ENCODE measurements at regions not wholly inside any gene's neighbourhood (a gene's known extent, or its start where the extent isn't known, plus 50 kb on each side); places are given as distances from the start of the nearest gene placed in this dataset.

DNA sequence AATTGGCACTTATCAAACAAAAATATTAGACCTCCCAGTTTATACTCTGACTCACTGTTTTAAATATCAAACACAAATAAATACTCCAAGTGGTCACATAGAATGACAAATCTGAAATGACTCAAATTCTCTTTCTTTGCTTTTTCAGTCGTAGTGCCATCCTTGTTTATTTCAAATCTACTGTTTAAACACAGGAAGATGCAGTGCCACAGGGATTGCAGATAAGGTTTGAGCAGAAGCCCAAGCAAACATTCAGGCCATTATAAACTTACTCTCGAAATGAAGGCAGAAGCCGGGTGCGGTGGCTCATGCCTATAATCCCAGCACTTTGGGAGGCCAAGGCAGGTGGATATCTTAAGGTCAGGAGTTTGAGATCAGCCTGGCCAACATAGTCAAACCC lies 255.4 kb upstream of the PLXNA2 start:
- TF ChIP-seq, protein P1, sequence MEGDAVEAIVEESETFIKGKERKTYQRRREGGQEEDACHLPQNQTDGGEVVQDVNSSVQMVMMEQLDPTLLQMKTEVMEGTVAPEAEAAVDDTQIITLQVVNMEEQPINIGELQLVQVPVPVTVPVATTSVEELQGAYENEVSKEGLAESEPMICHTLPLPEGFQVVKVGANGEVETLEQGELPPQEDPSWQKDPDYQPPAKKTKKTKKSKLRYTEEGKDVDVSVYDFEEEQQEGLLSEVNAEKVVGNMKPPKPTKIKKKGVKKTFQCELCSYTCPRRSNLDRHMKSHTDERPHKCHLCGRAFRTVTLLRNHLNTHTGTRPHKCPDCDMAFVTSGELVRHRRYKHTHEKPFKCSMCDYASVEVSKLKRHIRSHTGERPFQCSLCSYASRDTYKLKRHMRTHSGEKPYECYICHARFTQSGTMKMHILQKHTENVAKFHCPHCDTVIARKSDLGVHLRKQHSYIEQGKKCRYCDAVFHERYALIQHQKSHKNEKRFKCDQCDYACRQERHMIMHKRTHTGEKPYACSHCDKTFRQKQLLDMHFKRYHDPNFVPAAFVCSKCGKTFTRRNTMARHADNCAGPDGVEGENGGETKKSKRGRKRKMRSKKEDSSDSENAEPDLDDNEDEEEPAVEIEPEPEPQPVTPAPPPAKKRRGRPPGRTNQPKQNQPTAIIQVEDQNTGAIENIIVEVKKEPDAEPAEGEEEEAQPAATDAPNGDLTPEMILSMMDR (IDR thresholded peaks at IDR 0.05; ENCODE audit: control insufficient read depth, insufficient read depth, low read depth, low read length, missing control alignments), result no peak
- H3K4me3 ChIP-seq (ENCODE audit: control insufficient read depth, low read depth, low read length), result no peak overlapping the region
- no peak for DNase-seq (ENCODE audit: low read depth)

DNA sequence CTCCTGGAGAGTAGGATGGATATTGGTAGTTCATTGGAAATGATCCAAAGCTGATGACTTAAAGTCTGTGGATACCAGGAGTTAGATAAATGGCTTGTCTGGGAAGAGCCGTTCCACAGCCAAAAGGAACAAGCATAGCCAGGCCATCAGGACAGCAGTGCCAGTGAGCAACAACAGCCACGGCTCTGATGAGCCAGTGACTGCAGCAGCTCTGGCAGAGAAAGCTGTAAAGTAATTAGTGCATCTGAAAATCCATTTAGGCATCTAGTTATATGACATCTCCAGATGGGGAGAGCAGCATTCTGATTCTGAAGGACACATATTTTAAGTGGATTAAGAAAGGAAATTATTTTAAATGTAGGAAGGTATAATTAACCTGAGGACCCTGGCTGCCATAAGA lies 256.2 kb upstream of the PLXNA2 start:
- TF ChIP-seq, protein P1 (IDR thresholded peaks at IDR 0.05; ENCODE audit: control insufficient read depth, insufficient read depth, low read depth, low read length, missing control alignments), result no peak
- DNase-seq (ENCODE audit: low read depth), result no peak
- no peak overlapping the region for H3K4me3 ChIP-seq (ENCODE audit: control insufficient read depth, low read depth, low read length)

DNA sequence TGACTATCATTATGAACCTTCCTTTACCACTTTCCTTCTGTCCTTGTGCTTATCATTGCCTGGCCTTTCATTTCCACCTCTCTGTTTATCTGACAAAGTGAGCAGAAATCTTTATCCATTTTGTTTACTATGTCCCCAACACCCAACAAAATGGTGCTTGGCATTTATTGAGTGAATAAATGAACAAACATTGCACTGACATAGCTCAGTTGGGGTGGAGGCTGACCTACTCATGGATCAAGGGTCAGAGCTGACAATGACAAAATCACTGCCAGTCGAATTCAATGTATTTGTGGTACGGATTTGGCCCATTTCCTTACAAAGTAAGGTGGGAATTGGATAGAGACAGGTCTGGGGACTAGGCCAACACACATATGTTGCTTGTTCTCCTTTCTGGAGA lies 257.4 kb upstream of the PLXNA2 start:
- TF ChIP-seq, protein P1 (IDR thresholded peaks at IDR 0.05; ENCODE audit: control insufficient read depth, insufficient read depth, low read depth, low read length, missing control alignments), result no peak
- no peak overlapping the region for H3K4me3 ChIP-seq (ENCODE audit: control insufficient read depth, low read depth, low read length)
- no peak for DNase-seq (ENCODE audit: low read depth)

DNA sequence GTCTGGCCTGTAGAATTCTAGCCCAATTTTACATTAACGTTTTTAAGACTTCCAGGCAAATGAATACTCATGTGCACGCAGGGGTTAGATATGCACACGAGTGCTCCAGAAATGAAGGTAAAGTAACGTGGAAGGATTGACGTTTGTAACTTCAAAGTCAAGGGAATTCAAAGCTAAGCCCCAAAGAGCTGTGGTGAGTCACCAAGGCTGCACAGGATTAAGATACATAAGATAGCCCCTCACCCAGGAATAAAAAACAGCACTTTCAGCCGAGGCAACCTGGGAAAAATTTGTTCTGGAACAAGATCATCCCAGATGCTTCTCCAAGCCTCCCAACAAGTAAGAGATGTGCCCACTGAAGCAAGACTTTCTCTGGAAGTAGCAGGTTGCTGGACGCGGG lies 259.6 kb upstream of the PLXNA2 start:
- TF ChIP-seq, protein P1 (IDR thresholded peaks at IDR 0.05; ENCODE audit: control insufficient read depth, insufficient read depth, low read depth, low read length, missing control alignments), result no peak
- no peak for DNase-seq (ENCODE audit: low read depth)
- H3K4me3 ChIP-seq (ENCODE audit: control insufficient read depth, low read depth, low read length), result no peak overlapping the region

DNA sequence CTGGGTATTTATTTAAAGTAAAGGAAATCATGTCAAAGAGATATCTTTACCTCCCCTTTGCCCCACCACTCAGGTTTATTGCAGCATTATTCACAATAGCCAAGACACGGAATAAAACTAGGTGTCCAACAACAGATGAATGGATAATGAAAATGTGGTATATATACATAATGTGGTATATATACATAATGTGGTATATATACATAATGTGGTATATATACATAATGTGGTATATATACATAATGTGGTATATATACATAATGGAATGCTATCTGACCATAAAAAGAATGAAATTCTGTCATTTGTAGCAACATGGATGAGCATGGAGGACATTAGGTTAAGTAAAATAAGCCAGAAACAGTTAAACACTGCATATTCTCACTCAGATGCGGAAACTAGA lies 262.6 kb upstream of the PLXNA2 start:
- DNase-seq (ENCODE audit: low read depth), result no peak
- H3K4me3 ChIP-seq (ENCODE audit: control insufficient read depth, low read depth, low read length), result no peak overlapping the region
- TF ChIP-seq, protein P1 (IDR thresholded peaks at IDR 0.05; ENCODE audit: control insufficient read depth, insufficient read depth, low read depth, low read length, missing control alignments), result no peak

DNA sequence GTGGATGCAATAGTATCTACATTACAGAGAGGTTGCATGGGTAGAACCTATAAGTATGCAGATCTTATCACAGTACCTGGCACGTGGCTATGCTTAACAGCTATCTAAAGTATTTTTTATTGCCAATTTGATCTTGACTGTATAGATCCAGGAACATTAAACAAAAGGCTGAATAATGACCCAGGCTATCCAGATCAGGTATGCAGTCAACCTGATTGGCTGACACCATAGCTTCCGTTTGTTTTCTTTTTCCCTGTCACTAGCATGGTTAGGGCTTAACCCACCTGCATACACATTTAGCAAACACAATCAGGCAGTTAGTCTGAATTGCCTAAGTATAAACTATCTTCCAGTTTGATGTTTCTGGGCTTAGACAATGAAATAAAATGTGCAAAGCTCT lies 264.9 kb upstream of the PLXNA2 start:
- H3K4me3 ChIP-seq (ENCODE audit: control insufficient read depth, low read depth, low read length), result no peak overlapping the region
- DNase-seq (ENCODE audit: low read depth), result no peak

More for the DNA sequence above, 264.9 kb upstream of the PLXNA2 start:
- TF ChIP-seq, protein P1 (IDR thresholded peaks at IDR 0.05; ENCODE audit: control insufficient read depth, insufficient read depth, low read depth, low read length, missing control alignments), result no peak

Measured in AG09309 (cell line).